ENCODE measurements at regions not wholly inside any gene's neighbourhood (a gene's known extent, or its start where the extent isn't known, plus 50 kb on each side); places are given as distances from the start of the nearest gene placed in this dataset.
"Not testable (repeated sequence)": the region's sequence is repeated elsewhere in the genome, so short reads cannot be mapped to it uniquely, and the experiment has no call there.

GRCh38 chr2:595141-595815 is 81.9 kb downstream of the TMEM18 start:
- no peak for DNase-seq

DNA sequence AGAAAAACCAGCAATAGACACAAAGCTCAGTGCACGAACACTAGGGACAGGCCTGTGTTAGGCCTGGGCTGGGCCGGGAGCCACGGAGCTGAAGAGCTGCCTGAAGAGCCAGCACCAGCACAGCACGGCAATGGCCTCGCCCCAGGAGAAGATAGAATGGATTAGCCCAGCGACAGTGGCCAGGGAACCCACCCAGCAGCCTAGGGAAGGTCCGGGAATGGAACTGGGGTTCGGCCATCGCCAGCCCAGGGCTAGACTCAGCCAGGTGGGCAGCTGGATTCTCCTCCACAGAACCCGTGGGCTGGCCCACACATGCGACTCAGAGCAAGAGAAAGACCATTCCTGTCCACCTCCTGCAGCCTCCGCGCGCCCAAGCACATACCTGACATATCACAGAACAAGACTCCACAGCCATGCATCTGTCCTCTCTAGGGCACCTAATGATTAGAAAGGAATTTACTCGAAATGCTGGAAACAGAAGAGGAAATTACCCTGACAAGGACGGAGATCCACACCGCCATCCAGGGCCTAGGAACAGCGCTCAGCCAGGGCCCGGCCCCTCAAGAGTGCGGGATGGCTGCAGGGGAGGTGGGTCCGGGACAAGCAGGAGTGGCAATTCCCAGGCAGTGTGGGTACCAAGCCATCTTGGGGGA is 82.8 kb downstream of the TMEM18 start:
- DNase-seq: no peak

- DNase-seq: no peak
These were observed 83.7 kb downstream of the TMEM18 start for GRCh38 chr2:593356-594026.

DNA sequence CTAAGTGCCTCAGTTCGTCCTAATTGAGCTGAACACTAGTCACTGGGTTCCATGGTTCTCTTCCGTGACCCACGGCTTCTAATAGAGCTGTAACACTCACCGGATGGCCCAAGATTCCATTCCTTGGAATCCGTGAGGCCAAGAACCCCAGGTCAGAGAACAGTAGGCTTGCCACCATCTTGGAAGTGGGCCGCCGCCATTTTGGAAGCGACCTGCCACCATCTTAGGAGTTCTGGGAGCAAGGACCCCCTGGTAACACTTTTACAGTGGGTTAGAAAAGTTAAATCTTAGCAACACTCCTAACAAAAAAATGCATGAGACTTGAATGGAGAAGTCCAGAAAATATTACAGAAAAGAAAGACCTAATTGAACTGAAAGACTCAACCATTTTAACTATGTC is 84.5 kb downstream of the TMEM18 start:
- no peak for DNase-seq

DNA sequence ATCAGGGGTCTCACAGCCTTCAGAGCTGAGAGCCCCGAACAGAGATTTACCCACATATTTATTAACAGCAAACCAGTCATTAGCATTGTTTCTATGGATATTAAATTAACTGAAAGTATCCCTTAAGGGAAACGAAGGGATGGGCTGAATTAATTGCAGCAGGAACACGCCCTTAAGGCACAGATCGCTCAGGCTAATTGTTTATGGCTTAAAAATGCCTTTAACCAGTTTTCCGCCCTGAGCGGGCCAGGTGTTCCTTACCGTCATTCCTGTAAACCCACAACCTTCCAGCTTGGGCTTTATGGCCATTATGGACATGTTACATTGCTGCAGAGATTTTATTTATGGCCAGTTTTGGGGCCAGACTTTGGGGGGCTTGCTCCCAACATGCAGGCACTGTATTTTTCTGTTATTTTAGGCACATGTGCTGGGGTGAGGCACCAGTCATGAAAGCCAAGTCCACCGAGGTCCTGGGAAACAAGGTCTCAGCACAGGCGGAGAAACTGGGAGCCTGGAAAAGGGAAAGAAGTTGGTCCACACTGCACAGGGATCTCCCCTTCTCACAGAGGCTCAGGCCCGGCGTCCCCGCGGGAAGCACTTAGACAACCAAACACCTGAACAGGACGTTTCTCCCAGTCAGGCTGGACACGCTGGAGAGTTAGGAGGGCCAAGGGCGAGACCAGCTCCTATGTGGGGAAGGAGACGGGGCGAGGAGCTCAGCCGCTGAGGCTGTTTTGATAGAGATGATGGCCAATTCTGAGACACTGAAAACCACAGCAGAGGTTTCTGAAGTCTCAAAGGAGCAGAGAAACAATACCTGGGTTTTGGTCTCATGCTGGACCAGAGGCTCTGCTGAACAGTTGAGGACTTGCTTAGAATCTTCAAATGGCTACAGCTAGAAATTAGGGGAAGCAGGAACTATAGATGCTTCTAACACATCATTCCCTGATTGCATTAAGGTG is 86.7 kb downstream of the TMEM18 start:
- DNase-seq: no peak

GRCh38 chr2:589281-590130 is 87.7 kb downstream of the TMEM18 start:
- no peak for DNase-seq

- no peak for DNase-seq
These were observed 89.0 kb downstream of the TMEM18 start for GRCh38 chr2:588074-588645.

- DNase-seq: no peak
These were observed 89.9 kb downstream of the TMEM18 start for GRCh38 chr2:587087-587960.

DNA sequence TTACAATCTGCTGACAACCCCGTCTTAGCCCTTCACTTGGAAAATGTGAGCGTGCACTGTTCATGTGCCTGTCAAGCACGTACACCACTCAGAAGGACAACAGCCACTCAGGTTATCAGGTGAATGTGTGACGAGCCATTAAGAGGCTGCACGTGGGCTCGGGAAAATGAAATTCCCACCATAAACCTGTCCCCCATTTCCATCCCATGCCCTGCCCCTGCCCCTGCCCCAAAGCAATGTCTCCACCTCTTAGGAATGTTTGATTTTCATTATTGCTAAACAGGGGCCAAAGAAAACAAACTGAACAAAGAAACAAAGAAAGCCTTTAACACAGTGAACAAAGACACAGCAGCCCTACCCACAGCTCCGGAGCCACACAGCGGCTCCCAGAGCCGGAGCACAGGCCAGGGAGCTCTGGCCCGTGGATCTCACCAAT is 90.5 kb downstream of the TMEM18 start:
- DNase-seq: no peak

- DNase-seq: peak; percentile 46 to 57
These were observed 92.1 kb downstream of the TMEM18 start for GRCh38 chr2:584863-585823.

- no peak for DNase-seq
These were observed 93.5 kb downstream of the TMEM18 start for GRCh38 chr2:583666-584065.

DNA sequence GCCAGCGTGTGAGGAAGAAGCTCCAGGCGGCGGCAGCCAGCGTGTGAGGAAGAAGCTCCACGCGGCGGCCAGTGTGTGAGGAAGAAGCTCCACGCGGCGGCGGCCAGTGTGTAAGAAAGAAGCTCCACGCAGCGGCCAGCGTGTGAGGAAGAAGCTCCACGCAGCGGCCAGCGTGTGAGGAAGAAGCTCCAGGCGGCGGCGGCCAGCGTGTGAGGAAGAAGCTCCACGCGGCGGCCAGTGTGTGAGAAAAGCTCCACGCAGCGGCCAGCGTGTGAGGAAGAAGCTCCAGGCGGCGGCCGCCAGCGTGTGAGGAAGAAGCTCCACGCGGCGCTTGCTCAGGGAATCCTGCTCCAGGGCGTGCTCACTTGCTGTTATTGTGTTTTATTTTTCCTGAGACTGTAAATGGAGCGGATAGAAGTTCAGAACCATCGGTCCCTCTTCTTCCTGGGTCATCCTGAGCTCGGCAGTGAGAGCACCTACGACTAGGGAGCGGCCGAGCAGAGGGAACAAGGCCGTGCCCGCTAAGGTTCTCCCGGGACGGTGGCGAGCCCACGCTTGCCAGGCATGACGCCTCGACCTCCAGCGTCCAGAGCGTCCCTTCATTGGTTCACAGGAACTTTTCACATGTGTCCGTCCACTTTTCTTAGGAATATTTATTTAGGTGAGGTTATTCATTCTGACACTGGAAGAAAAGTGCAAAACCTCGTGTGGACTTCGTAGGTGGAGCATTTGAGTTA is 94.2 kb downstream of the TMEM18 start:
- DNase-seq: no peak

DNA sequence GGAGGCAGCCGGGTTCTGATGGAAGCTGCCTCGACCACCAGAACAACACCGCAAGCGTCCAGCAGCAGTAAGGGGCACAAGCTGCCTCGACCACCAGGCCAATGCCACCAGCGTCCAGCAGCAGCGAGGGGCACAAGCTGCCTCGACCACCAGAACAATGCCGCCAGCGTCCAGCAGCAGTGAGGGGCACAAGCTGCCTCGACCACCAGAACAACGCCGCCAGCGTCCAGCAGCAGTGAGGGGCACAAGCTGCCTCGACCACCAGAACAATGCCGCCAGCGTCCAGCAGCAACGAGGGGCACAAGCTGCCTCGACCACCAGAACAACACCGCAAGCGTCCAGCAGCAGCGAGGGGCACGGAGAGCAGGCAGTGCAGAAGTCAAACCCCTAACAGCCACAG is 94.9 kb downstream of the TMEM18 start:
- not testable (repeated sequence) for DNase-seq

GRCh38 chr2:579961-580360 is 97.2 kb downstream of the TMEM18 start:
- no peak for DNase-seq

DNA sequence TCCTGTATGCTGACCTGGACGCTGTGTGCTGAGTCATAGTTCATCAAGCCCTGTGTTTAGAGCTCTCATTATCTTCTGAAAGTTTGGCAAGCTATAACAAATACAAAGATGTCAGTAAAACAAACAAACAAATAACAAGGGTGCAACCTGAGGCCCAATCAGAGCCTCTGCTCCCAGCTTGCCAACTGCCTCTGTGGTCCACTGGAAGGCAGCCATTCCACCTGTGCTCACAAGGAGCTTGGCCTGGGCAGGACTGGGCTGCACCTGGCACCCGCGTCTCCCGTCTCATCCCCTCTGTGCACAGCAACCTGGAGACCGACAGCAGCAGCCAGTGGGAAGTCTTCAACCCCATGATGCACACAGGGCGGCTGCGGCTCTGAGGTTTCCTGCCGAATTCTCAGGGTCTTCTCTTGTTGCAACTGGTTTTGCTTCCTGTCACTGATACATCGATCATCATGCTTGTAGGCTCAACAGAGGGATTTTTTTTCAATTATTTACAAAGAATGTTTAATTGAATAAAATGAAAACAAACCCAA is 97.8 kb downstream of the TMEM18 start:
- DNase-seq: no peak

DNA sequence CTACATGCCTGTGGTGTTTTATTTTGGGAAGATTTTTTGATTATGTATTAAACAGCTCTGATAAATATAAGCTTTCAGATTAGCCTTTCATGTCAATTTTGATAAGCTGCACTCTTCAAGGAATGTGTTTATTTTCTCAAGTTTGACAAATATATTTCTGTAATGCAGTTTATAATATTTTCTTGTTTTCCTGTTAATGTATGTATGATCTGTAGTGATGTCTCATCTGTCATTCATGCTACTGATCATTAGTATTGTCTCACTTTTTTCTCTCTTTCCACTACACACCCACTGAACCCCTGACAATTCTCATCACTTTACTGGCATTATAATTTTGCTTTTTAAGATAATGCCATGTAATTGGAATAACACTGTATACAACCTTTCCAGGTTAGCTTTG is 100.9 kb downstream of the TMEM18 start:
- no peak for DNase-seq

DNA sequence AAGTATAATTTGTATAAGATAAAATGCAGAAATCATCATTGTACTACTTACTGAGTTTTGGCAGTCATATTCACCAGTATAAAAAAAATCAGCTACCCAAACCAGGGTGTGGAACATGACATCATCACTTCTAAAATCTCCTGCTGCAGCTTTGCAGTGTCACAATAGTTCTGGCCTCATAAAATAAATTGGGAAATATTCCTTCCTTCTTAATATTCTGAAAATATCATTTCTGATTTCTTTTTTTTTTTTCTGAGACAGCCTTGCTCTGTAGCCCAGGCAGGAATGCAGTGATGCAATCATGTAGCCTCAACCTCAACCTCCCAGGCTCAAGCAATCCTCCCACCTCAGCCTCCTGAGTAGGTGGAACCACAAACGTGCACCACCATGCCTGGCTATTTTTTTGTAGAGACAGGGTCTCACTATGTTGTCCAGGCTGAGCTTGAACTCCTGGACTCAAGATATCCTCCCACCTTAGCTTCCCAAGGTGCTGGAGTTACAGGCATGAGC is 101.4 kb downstream of the TMEM18 start:
- no peak for DNase-seq
